Hepatocyte (in vitro differentiated cells): ENCODE measurements at regions not wholly inside any gene's neighbourhood (a gene's known extent, or its start where the extent isn't known, plus 50 kb on each side); places are given as distances from the start of the nearest gene placed in this dataset.
A peak's percentile ranks its signal among the peaks of the same experiment; 100 is the strongest.

Experiments
- EZH2 ChIP-seq: fragments of 200-600 bp; sonication (generic); IDR thresholded peaks from 2 replicates; pipeline ENCODE4 v1.6.1; 2016; ENCODE audit warnings: antibody characterized with exemption, mild to moderate bottlenecking, borderline replicate concordance
- TF ChIP-seq, protein P1 (sequence below): fragments of 200-600 bp; sonication (generic); IDR thresholded peaks from 2 replicates; pipeline ENCODE4 v1.5.1; 2016; ENCODE audit warnings: antibody characterized with exemption, mild to moderate bottlenecking; ENCODE audit not compliant: poor library complexity

- TF ChIP-seq EZH2 = no peak
- TF ChIP-seq, protein P1, sequence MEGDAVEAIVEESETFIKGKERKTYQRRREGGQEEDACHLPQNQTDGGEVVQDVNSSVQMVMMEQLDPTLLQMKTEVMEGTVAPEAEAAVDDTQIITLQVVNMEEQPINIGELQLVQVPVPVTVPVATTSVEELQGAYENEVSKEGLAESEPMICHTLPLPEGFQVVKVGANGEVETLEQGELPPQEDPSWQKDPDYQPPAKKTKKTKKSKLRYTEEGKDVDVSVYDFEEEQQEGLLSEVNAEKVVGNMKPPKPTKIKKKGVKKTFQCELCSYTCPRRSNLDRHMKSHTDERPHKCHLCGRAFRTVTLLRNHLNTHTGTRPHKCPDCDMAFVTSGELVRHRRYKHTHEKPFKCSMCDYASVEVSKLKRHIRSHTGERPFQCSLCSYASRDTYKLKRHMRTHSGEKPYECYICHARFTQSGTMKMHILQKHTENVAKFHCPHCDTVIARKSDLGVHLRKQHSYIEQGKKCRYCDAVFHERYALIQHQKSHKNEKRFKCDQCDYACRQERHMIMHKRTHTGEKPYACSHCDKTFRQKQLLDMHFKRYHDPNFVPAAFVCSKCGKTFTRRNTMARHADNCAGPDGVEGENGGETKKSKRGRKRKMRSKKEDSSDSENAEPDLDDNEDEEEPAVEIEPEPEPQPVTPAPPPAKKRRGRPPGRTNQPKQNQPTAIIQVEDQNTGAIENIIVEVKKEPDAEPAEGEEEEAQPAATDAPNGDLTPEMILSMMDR = peak; percentile 16
These were observed 152.7 kb upstream of the NT5C1B start for GRCh38 chr2:18741895-18742732.
